Effector memory CD8-positive, alpha-beta T cell (primary cell): ENCODE measurements at regions not wholly inside any gene's neighbourhood (a gene's known extent, or its start where the extent isn't known, plus 50 kb on each side); places are given as distances from the start of the nearest gene placed in this dataset.

Source experiments
- ATAC-seq: fragments of 150-1000 bp; cut with Tn5 transposase; replicated peaks from 2 replicates; pipeline ENCODE4 v1.10.0; 2021; ENCODE audit warnings: mild to moderate bottlenecking, moderate library complexity
- DNase-seq, 3 experiments: peaks; one replicate each; pipeline ENCODE4 v3.0.0; 2021
- H3K27ac Mint-ChIP-seq, 2 donors: one replicate each; pipeline ENCODE4 v1.8.0; 2022; ENCODE audit warnings: mild to moderate bottlenecking in 2 of 2, mixed read lengths in 2 of 2, moderate library complexity in 2 of 2
- H3K27me3 Mint-ChIP-seq, 2 donors: one replicate each; pipeline ENCODE4 v1.8.0; 2022; ENCODE audit warnings: mixed read lengths in 2 of 2
- H3K36me3 Mint-ChIP-seq: one replicate; pipeline ENCODE4 v1.8.0; 2022; ENCODE audit warnings: mild to moderate bottlenecking, moderate library complexity, mixed read lengths; ENCODE audit not compliant: insufficient read depth
- H3K4me1 Mint-ChIP-seq, 2 donors: one replicate each; pipeline ENCODE4 v1.8.0; 2022; ENCODE audit warnings: low read depth in 2 of 2, mixed read lengths in 2 of 2
- H3K4me3 Mint-ChIP-seq, 2 donors: one replicate each; pipeline ENCODE4 v1.8.0; 2022; ENCODE audit warnings: mild to moderate bottlenecking in 2 of 2, mixed read lengths in 2 of 2, moderate library complexity in 2 of 2
- H3K9me3 Mint-ChIP-seq, 2 donors: one replicate each; pipeline ENCODE4 v1.8.0; 2022; ENCODE audit warnings: mixed read lengths in 2 of 2

GRCh38 chr6:53744321-53744720, 50.5 kb upstream of the LRRC1 start:
- ATAC-seq = no peak
- Mint-ChIP-seq H3K27me3 (peaks cover 0 to 7% of the 10 kb centered on the region in 2 donors), H3K36me3 (no peaks in the 10 kb centered on the region), H3K4me1 (peaks cover 4 to 9% of the 10 kb centered on the region in 2 donors), H3K4me3 (no peak overlapping the region), H3K27ac (no peak overlapping the region), H3K9me3 (no peaks in the 10 kb centered on the region)
- no peak for DNase-seq

GRCh38 chr6:53741034-53741823, 53.6 kb upstream of the LRRC1 start:
- Mint-ChIP-seq H3K9me3 (no peaks in the 10 kb centered on the region), H3K27ac (no peak overlapping the region), H3K27me3 (peaks cover 0 to 7% of the 10 kb centered on the region in 2 donors), H3K36me3 (no peaks in the 10 kb centered on the region), H3K4me3 (peak overlapping the region in 1 of 2 donors; percentile 5), H3K4me1 (peaks cover 4 to 9% of the 10 kb centered on the region in 2 donors)
- DNase-seq = no peak
- no peak for ATAC-seq

- Mint-ChIP-seq H3K4me3 (no peak overlapping the region), H3K27me3 (peaks cover 0 to 2% of the 10 kb centered on the region in 2 donors)
Observed at GRCh38 chr6:53737746-53738145, 57.1 kb upstream of the LRRC1 start.

GRCh38 chr6:53735896-53736295, 58.9 kb upstream of the LRRC1 start:
- no peaks in the 10 kb centered on the region for H3K27me3 Mint-ChIP-seq
- H3K9me3 Mint-ChIP-seq = no peaks in the 10 kb centered on the region
- peak; percentile 22 to 44 (median 37) for DNase-seq
- peak overlapping the region in 1 of 2 donors; percentile 13 for H3K27ac Mint-ChIP-seq
- H3K4me1 Mint-ChIP-seq = peaks cover 15 to 20% of the 10 kb centered on the region in 2 donors
- peak overlapping the region in 1 of 2 donors; percentile 61 for H3K4me3 Mint-ChIP-seq
- peak; percentile 88 for ATAC-seq
- H3K36me3 Mint-ChIP-seq = no peaks in the 10 kb centered on the region

More at GRCh38 chr6:53737746-53738145, 57.1 kb upstream of the LRRC1 start:
- Mint-ChIP-seq H3K27ac (no peak overlapping the region), H3K9me3 (no peaks in the 10 kb centered on the region), H3K36me3 (no peaks in the 10 kb centered on the region), H3K4me1 (peaks cover 16 to 23% of the 10 kb centered on the region in 2 donors)
- ATAC-seq (no peak), DNase-seq (no peak)

- Mint-ChIP-seq H3K4me1 (peaks cover 14 to 20% of the 10 kb centered on the region in 2 donors), H3K9me3 (no peaks in the 10 kb centered on the region), H3K27ac (no peak overlapping the region), H3K36me3 (no peaks in the 10 kb centered on the region), H3K27me3 (no peaks in the 10 kb centered on the region), H3K4me3 (peak overlapping the region; percentile 39 to 61)
- ATAC-seq (peak; percentile 72), DNase-seq (peak in 2 of 3 experiments; percentile 24 to 27)
Observed at GRCh38 chr6:53734473-53735299, 60.1 kb upstream of the LRRC1 start.

GRCh38 chr6:53731866-53732636, 62.8 kb upstream of the LRRC1 start:
- H3K27ac Mint-ChIP-seq = no peak overlapping the region
- no peak overlapping the region for H3K4me3 Mint-ChIP-seq
- H3K9me3 Mint-ChIP-seq = no peaks in the 10 kb centered on the region
- peaks cover 3% of the 10 kb centered on the region for H3K36me3 Mint-ChIP-seq
- ATAC-seq (no peak), DNase-seq (no peak)
- peaks cover 14 to 20% of the 10 kb centered on the region in 2 donors for H3K4me1 Mint-ChIP-seq
- no peaks in the 10 kb centered on the region for H3K27me3 Mint-ChIP-seq

- Mint-ChIP-seq H3K27me3 (peaks cover 5 to 6% of the 10 kb centered on the region in 2 donors), H3K4me3 (no peak overlapping the region), H3K9me3 (no peaks in the 10 kb centered on the region), H3K27ac (no peak overlapping the region), H3K36me3 (peaks cover 3% of the 10 kb centered on the region), H3K4me1 (peaks cover 10 to 21% of the 10 kb centered on the region in 2 donors)
- no peak for DNase-seq
- no peak for ATAC-seq
Observed at GRCh38 chr6:53730767-53731166, 64.0 kb upstream of the LRRC1 start.

- Mint-ChIP-seq H3K27me3 (peaks cover 21 to 22% of the 10 kb centered on the region in 2 donors), H3K4me1 (peaks cover 0 to 13% of the 10 kb centered on the region in 2 donors), H3K27ac (no peak overlapping the region), H3K4me3 (no peak overlapping the region), H3K36me3 (peaks cover 3% of the 10 kb centered on the region), H3K9me3 (no peaks in the 10 kb centered on the region)
- peak; percentile 70 for ATAC-seq
- DNase-seq = peak; percentile 52 to 54 (median 52)
Observed at GRCh38 chr6:53728570-53729194, 63.1 kb upstream of the KLHL31 start.

GRCh38 chr6:53727748-53728147, 62.2 kb upstream of the KLHL31 start:
- H3K27ac Mint-ChIP-seq = no peak overlapping the region
- H3K4me1 Mint-ChIP-seq = peaks cover 0 to 13% of the 10 kb centered on the region in 2 donors
- ATAC-seq = no peak
- H3K4me3 Mint-ChIP-seq = no peak overlapping the region
- peaks cover 21 to 26% of the 10 kb centered on the region in 2 donors for H3K27me3 Mint-ChIP-seq
- H3K36me3 Mint-ChIP-seq = peaks cover 3% of the 10 kb centered on the region
- H3K9me3 Mint-ChIP-seq = no peaks in the 10 kb centered on the region
- DNase-seq = no peak

- peaks cover 0 to 6% of the 10 kb centered on the region in 2 donors for H3K4me1 Mint-ChIP-seq
- H3K36me3 Mint-ChIP-seq = peaks cover 3% of the 10 kb centered on the region
- H3K27ac Mint-ChIP-seq = no peak overlapping the region
Observed at GRCh38 chr6:53725791-53726575, 60.4 kb upstream of the KLHL31 start.

GRCh38 chr6:53724501-53724900, 58.9 kb upstream of the KLHL31 start:
- Mint-ChIP-seq H3K27me3 (peaks cover 21 to 26% of the 10 kb centered on the region in 2 donors), H3K4me3 (no peak overlapping the region), H3K27ac (no peak overlapping the region), H3K4me1 (peaks cover 0 to 6% of the 10 kb centered on the region in 2 donors), H3K9me3 (no peaks in the 10 kb centered on the region), H3K36me3 (peaks cover 3% of the 10 kb centered on the region)
- ATAC-seq (no peak), DNase-seq (no peak)

More at GRCh38 chr6:53725791-53726575, 60.4 kb upstream of the KLHL31 start:
- Mint-ChIP-seq H3K27me3 (peaks cover 21 to 26% of the 10 kb centered on the region in 2 donors), H3K4me3 (no peak overlapping the region), H3K9me3 (no peaks in the 10 kb centered on the region)
- ATAC-seq = peak; percentile 92
- DNase-seq = peak; percentile 73 to 74 (median 74)

GRCh38 chr6:53723331-53723730, 57.8 kb upstream of the KLHL31 start:
- no peak for DNase-seq
- H3K36me3 Mint-ChIP-seq = no peaks in the 10 kb centered on the region
- no peak overlapping the region for H3K27ac Mint-ChIP-seq
- H3K4me1 Mint-ChIP-seq = peaks cover 7 to 8% of the 10 kb centered on the region in 2 donors
- no peak for ATAC-seq
- peaks cover 21 to 32% of the 10 kb centered on the region in 2 donors for H3K27me3 Mint-ChIP-seq
- no peak overlapping the region for H3K4me3 Mint-ChIP-seq
- no peaks in the 10 kb centered on the region for H3K9me3 Mint-ChIP-seq
